Hindlimb muscle (tissue), 1 donor: ENCODE measurements at regions not wholly inside any gene's neighbourhood (a gene's known extent, or its start where the extent isn't known, plus 50 kb on each side); places are given as distances from the start of the nearest gene placed in this dataset.

Experiments
- DNase-seq: peaks from one replicate; pipeline ENCODE4 v3.0.0-alpha.2; 2013

DNA sequence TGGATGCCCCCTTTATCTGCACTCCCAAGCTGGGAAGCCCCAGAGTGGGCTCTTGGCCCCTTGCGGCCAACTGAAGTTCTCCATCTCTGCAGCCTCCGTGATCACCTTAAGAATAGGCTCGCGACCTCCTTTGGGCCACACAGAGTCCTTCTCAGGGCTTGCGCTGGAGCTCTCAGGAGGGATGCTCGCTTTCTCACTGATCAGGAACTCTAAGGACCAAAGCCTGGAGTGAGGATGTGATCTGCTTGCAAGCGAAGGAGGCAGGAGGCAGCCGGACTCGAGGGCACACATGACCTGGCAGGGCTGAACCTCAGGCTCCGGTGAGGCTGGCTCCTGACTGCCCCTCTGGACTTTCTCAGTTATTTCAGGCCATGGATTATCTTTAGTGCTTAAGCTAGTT, 192.1 kb upstream of the MKI67 start:
- DNase-seq, result no peak

DNA sequence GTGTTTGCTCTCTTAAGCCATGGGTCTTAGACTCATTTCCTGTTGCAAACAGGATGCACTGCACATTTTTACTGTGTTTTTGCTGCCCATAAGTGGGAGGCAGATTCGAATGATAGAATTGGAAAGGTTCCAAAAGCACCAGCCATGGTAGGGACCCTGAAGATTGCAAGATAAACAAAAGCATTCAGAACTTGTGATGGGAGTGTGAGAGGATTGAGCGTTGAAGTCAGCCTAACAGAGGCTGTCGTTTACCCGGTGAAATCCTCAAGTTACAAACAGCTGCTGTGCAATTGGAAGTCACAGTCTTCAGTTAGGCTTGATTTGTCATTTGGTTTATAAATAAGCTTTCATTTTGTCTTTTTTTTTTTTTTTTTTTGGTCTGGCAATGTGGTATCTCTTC, 192.7 kb upstream of the MKI67 start:
- no peak for DNase-seq

DNA sequence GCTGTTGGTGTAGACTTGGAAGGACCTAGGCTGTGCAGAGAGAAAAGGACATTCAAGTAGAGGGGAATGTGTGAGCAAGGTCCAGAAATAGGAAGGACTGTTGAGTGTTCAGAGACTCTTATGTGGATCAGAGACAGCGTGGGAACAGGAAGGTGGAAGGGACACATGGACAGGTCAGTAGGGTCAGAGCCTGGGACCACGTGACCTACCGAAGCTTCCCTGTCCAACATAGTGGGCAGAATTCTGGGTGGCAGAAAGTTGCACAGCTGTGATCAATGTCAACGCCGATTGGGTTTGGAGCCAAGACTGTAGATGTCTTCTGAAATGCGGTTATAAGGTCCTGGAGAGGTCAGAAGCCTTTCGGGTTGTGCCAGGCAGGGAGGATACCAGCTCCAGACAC, 195.9 kb upstream of the MKI67 start:
- no peak for DNase-seq

DNA sequence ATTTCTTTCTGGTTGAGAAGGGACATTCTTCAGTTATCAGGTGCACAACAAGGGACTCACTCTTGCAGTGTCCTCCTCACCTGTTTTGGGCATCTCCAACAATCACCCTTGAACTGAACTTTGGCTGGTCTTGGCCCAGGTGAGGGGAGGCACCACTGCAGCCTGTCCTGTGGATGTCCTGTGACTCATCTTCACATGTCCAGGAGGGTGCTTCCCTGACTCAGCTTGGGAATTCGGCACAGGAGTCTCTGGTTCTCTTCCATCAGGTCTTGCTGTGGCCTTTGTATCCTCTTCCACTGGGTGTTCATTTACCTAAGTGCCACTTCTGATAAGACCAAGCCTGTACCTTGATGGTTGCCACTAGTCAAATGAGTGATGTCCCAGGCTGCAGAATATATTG, 196.7 kb upstream of the MKI67 start:
- no peak for DNase-seq

DNA sequence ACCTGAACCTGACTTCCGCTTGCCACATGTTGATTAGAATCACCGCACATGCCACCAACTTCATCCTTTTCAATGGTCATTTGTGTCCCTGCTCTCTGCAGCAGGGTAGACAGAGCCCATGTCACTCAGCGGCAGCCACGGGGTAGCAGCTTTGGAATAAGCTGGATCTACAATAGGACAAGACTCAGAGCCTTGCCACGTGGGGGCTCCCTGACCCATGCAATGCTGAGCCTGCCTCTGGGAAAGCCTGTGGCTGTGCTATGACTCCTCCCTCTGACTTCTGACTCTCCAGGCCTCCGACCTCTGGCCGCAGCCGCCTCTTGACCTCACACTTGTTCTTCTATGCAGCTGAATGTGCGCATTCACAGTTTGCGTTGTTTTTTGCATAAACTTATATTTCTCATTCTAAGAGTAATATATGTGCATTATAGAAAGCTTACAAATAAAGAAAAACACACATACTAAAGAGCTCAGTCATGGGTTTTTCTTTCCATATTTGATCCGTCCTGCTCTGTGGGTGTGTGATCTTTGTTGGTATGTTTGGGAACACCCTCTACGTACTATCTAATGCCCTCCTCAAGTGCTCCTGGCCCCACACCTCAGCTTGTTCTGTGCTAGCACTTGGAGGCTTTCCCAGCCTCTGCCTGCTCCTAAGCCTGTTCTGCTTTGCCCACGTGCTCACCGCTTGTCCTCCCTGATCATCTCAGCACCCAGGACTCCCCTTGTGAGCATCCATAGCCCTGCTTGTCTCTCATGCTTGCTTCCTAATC, 198.0 kb upstream of the MKI67 start:
- DNase-seq, result no peak

DNA sequence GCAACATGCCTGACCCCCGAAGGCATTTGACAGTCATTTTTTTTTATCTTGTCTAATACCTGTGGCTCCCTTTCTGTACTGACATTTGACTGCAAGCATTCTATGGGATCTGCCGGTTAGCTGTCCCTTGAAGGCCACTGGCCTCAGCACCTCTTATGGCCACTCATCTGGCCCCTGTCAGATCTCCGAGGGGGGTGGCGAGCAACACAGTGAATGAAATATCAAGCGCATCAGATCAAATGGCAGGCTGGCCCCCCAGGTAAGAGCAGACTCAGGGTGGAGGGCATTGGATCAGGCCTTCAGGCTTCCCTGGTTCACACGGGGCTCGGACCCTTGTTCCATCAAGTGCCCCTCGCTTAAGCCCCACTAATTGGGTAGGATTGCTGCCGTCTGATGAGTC, 199.6 kb upstream of the MKI67 start:
- no peak for DNase-seq

DNA sequence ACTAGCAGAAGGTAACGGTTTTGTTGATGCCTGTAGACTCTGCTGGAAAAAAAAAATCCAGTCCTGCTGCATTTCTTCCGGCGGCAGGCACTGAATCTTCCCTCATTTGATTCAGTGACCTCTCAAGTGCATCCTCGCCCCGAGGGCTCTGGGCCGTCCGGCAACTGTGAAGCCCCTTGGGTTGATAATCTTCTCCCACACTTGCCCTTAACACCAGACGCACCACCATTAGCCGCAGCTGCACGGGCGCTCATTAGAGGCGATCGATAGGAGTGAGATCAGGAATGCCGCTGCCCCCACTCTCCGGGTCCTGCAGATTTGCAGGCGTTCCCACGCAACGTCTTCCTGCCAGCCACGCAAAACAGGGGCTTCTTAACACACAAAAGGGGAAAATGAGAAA, 200.0 kb upstream of the MKI67 start:
- DNase-seq, result no peak

DNA sequence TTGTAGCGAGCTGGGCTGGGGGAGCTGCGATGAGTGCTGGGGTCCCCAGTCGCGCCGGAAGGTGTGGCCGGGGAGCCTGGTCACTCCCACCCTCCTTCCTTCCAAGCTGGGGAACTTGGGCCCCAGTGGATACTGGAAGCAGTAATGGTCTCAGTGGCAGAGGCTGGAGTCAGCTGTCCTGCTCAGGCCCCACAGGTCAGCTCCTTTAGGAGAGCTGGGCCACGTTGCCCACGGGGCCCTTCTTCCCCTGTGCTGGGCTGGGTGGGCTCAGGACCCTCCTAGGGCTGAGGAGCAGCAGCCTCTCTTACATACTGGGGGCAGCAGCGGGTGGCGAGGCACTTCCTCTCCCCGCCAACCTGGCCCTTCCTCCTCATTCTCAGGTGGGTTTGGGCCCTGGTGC, 200.6 kb upstream of the MKI67 start:
- no peak for DNase-seq

DNA sequence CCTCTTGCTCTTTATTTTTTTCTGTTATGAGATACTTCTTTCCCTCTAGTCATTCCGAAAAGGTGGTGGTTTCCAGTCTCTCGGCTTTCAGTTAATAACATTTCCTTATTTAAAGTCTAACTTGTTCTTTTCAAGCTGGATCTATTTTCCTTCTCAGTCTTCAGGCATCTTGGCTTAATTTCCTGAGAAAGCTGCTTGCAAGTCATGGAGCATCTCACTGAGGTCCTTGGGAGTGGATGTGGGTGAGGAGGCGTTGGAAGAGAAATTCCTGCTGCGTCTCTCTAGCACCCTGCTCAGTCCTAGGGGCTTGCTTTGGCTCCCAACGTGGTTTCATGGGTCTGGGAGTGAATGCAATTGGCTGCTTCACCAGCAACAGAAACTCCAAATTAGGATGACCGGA, 210.2 kb upstream of the MKI67 start:
- DNase-seq, result peak; percentile 24

DNA sequence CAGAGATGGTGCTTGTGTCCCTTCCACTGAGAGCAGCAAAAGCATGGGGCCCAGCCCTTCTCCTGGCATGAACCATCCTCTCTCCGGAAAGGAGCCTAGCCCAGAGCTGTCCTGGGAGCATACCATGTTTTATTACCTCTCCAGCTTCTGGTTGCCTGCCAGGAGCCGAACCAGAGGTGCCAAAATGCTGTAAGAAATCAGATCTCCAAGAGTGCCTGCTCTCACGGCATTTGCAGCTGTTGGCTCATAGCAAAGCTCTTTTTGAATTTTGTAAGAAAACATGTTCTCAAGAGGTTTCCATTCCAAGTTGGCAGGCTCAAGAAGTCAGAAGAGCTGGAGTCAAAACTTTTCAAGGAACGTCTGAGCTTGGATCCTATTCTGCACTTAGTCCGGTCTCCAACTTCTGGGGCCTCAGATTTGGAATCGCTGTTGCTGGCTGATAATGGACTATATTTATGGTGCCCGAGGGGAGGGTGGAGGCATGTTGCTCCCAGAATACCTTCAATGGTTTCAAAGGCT, 211.7 kb upstream of the MKI67 start:
- peak; percentile 82 for DNase-seq

DNA sequence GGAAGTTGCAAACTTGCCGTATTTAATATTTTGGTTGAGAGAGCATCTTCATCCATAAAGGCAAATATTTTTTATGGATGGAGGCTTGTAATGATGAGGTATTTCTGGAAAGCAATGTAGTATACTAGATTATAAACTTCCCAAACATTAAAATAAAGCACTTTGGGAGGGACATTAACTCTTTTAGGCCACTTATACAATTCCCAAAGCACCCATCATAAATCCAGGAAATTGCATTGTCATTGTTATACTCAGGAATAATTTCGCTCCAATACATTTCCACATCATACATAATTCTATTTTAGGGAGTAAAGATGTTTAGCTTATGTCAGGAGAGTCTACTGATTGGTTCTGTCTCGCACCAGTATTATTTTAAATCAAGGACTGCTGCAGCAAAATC, 212.7 kb upstream of the MKI67 start:
- no peak for DNase-seq

DNA sequence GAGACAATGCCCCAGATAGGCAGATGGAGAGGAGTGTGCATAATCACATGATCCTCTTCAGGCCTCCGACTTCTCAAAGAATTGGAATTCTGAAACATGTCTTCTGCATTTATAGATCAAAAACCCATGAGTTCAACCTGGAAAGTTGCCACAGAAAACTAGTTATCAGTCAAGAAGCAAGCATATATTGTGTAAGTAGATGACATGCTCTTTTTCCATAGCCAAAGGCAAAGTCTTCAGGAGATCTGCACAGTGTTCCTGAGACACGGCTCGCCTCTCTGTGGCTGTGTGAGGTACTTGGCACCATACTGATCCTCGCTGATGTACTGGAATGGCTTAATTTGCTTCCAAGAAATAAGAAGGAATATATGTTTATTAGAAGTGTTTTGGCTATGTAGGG, 213.5 kb upstream of the MKI67 start:
- DNase-seq, result peak; percentile 22

DNA sequence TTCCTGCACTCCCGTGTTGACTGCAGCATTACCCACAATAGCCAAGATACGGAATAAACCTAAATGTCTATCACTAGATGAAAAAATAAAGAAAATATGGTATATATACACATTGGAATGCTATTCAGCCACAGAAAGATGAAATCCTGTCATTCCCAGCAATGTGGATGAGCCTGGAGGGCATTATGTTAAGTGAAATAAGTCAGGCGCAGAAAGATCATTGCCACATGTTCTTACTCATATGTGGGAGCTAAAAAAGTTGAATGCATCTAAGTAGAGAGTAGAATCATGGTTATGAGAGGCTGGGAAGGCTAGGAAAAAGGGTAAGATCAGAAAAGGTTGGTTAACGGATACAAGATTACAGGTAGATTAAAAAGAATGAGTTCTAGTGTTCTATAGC, 219.1 kb upstream of the MKI67 start:
- DNase-seq, result no peak

DNA sequence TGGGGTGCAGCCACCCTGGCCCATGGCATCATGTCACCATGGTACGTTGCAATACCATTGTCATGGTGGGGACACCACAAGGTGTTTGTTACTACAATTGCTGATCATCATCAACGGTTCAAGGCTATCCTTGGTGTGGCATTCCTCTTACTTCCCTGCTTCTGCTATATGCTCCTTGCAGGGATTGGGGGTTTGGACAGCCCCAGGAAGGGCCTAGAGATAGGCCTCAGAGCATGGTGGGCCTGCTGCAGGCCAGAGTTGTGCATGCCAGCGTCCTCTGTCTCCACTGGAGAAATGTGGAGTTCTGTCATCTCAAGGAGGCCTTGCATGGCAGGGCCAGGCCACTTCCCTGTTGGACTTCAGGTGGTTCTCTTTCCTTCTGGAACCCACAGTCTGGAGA, 234.6 kb upstream of the MKI67 start:
- DNase-seq, result no peak

DNA sequence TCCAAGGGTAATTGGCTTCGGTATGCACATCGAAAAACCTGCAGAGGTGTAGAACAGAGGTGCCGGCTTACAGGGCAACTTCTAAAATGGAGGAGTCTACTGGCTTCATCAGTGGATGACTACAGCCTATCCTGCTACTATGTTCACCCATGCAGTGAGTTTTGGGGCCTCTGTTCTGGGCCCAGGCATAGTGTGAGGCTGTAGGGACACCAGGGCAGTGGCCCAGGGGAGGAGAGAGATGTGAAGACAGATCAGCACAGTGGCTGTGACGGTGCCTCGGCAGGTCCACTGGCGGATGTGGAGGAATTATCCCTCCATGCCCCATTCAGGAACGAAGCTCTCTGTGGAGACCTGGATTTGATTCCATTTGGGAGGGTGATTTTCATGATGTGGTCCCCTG, 235.3 kb upstream of the MKI67 start:
- no peak for DNase-seq

DNA sequence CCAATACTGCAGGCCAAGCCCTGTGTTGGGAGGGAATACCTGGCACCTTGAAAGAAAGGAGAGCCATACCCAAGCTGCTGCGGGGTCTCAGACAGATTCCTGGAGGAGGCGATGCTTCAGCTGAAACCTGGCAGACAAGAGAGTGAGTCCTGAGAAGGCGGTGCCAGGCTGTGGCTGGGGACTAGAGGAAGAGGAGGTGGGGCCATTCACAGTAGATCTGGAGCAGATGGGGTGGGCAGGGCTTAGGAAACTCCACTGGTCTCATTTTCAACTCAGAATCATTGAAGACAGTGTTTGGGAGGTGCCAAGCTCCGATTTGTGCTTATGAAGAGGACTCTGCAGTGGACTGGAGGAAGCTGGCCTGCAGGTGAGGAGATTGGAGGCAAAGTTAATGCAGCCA, 236.3 kb upstream of the MKI67 start:
- no peak for DNase-seq

DNA sequence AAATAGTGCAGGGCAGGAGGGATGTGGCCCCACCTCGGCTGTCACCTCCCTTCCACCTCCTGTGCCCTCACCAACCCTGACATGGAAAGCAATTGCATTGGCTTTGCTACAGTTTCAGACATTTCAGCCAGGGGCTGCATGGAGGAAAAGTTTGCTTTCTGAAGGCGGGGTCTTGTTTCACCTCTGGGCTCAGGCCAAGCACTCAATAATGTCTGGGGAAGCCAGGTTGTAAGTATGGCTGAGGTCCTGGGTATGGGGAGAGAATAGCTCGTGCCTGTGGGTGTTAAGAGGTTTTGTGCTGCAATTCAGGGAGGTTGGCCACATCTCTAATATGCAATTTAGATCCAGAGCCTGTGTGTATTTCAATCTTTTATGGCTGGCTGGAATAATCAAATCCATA, 238.4 kb upstream of the MKI67 start:
- DNase-seq, result no peak

DNA sequence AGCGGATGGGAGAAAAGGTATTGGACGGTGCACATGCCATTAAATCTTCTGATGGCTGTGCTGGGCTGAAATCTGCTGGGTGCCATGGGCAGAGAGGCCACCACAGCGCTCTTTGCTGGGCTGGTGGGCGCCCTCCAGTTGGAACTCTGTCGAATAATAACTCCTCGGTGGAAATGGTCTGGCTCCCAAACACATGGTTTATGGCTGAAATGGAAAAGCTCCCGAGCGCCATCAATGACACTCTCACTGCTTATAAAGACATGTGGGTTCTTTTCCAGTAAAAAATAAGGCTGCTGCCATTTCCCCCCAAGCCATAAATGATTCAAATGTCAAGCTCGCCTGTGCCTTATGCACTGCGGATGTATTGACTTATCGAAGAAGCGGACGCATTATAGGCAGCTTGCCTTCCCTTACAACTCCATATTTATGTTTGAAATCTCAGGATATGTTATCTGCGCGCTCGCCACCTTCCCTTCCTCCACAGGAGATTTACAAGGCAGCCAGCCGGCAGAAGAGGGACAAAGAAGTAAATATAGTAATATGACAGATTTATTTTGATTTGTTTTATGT, 239.0 kb upstream of the MKI67 start:
- DNase-seq, result no peak

DNA sequence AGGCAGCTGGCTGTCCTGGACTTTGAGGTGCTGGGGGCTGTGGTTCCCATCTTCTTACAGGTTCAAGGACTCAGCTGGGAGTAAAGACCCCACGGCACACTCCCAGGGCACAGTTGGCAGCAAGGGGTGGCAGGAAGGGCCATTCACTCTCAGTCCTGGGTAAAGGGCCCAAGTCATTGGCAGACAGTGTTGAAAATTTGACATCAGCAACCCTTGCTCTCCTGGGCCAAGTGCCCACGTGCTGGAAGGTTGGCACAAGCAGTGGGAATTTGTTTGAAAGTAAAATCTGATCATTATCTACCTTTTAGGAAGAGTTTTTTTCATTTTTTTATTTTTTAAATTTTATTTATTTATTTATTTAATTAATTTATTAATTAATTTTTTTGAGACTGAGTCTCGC, 241.6 kb upstream of the MKI67 start:
- no peak for DNase-seq

DNA sequence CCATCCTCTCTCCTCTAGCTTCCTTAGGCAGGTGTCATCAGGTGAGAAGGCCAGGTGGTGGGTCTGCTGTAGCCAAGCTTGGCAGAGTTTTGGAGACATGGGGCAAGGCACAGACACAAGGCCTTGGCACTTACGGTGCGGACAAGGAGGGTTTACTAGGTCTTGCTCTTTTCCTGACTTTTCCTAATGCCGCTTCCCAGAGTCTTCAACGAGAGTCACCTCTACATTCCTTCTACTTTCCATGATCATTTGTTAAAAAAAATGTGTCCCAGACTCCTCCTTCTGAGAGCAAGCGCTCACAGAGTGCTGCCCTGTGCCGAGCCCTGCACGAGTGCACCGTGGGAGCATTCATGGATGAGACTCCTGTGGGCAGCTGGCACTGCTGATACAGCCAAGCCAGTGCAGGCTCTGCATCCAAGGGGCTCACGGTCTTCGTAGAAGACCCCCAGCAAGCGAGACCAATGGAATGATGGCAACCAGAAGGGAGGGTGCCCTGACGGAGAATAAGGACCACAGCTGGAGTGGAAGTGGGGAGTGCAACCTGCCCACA, 243.0 kb upstream of the MKI67 start:
- DNase-seq, result no peak

DNA sequence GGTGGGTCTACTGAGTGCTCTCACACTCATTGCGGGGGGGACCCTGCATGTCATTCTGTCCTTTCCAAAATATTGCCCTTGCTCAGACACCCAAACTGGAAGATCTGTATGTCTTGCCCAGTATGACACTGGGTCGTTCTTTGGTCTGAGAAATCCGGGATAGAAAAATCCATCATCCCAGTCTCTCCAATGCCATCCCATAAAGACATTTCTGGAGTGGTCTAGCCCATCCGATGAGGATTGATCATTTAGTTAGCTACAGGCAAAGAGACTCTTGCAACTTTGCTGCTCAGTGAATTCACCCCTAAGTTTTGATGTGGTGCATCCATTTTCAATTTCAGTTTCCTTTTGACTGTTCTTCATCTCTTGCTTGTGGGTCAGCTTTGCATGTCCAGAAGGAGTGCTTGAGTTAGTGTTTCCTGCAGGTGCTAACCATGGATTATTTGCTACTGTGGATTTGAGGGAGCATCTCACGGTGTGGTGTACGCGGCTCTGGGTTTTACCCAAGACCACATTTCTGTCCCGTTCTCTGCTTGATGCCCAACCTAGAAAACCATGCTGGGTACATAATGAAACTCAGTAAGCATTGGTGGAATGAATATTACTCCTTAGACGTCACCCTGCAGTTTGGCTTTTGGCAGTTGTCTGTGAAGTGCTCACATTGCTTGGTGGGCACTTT, 247.0 kb upstream of the MKI67 start:
- DNase-seq, result no peak

DNA sequence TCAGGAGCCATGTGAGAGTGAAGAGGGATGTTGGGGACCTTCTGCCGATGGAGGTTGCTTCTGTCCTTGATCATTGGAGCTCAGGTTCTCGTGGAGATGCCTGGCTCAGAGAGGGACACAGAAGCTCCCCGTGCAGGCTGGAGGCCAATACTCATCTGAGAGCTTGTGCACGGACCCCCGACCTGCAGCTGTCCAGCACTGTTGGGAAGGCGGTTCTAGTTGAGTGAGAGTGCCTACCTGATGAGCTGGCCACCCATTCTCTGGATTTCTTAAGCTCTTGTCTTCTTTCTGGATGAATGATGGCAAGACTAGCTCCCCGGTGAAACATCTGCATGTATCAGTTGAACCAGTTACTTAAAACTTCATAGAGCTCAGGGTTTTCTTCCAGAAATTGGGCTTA, 247.6 kb upstream of the MKI67 start:
- DNase-seq, result no peak

DNA sequence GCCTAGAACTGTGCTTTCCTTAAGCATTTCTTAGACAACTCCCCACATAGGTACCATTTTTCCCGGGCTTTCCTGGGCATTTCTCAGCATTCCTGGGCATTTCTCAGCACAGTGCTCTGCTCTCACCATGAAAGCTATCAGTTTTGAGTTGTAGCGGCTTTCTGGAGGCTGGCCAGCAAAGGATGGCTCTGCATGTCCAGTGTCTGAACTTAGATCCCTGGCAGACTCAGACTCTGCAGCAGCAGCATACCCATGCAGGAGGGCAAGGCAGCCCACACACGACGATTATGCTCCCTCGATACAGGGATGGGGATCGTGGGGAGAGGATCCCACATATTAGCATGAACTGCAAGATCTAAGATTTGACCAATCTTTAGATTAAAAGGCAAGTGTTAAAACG, 248.9 kb upstream of the MKI67 start:
- DNase-seq, result no peak
